H9 (cell line): ENCODE measurements at regions not wholly inside any gene's neighbourhood (a gene's known extent, or its start where the extent isn't known, plus 50 kb on each side); places are given as distances from the start of the nearest gene placed in this dataset.

Experiments used
- DNase-seq: peaks from one replicate; pipeline ENCODE4 v3.0.0-alpha.2; 2017
- H2AFZ ChIP-seq: one replicate; pipeline ENCODE4 v1.6.1; 2013; ENCODE audit warnings: mild to moderate bottlenecking, low read length, control low read depth, moderate library complexity
- H2AK5ac ChIP-seq: 2 replicates; pipeline ENCODE4 v1.6.1; 2013; ENCODE audit warnings: low read length, control low read depth, mixed read lengths; ENCODE audit not compliant: insufficient read length
- H2BK120ac ChIP-seq: one replicate; pipeline ENCODE4 v1.6.1; 2013; ENCODE audit warnings: low read depth, mild to moderate bottlenecking, low read length, control low read depth, inconsistent platforms; ENCODE audit not compliant: poor library complexity, severe bottlenecking
- H2BK12ac ChIP-seq: 2 replicates; pipeline ENCODE4 v1.6.1; 2013; ENCODE audit warnings: low read length, control low read depth, mixed read lengths, low read depth; ENCODE audit not compliant: insufficient read length
- H2BK15ac ChIP-seq: 2 replicates; pipeline ENCODE4 v1.6.1; 2013; ENCODE audit warnings: low read depth, low read length, control low read depth
- H2BK20ac ChIP-seq: one replicate; pipeline ENCODE4 v1.6.1; 2013; ENCODE audit warnings: low read depth, mild to moderate bottlenecking, low read length, control low read depth, inconsistent platforms; ENCODE audit not compliant: poor library complexity, severe bottlenecking
- H2BK5ac ChIP-seq: 2 replicates; pipeline ENCODE4 v1.6.1; 2013; ENCODE audit warnings: low read length, control low read depth, mixed read lengths; ENCODE audit not compliant: insufficient read length
- H3K14ac ChIP-seq: 2 replicates; pipeline ENCODE4 v1.6.1; 2013; ENCODE audit warnings: low read length, control low read depth; ENCODE audit not compliant: insufficient read depth
- H3K18ac ChIP-seq: 2 replicates; pipeline ENCODE4 v1.6.1; 2013; ENCODE audit warnings: low read depth, mild to moderate bottlenecking, mixed read lengths, low read length, control low read depth; ENCODE audit not compliant: insufficient read length
- H3K23ac ChIP-seq: 2 replicates; pipeline ENCODE4 v1.6.1; 2013; ENCODE audit warnings: low read length, control low read depth, mixed read lengths, low read depth; ENCODE audit not compliant: insufficient read length
- H3K23me2 ChIP-seq: 2 replicates; pipeline ENCODE4 v1.6.1; 2013; ENCODE audit warnings: low read depth, mild to moderate bottlenecking, mixed read lengths, low read length, control low read depth; ENCODE audit not compliant: insufficient read length, poor library complexity, severe bottlenecking
- H3K27ac ChIP-seq: 2 replicates; pipeline ENCODE4 v1.5.1; 2013; ENCODE audit warnings: low read length, control low read depth, mixed read lengths, low read depth; ENCODE audit not compliant: insufficient read length
- H3K27me3 ChIP-seq: 2 replicates; pipeline ENCODE4 v1.6.1; 2013; ENCODE audit warnings: low read length, control low read depth, inconsistent platforms; ENCODE audit not compliant: insufficient read depth
- H3K4ac ChIP-seq: 2 replicates; pipeline ENCODE4 v1.6.1; 2013; ENCODE audit warnings: low read depth, mild to moderate bottlenecking, control low read depth, inconsistent platforms, low read length, moderate library complexity
- H3K4me1 ChIP-seq: 2 replicates; pipeline ENCODE4 v1.6.1; 2013; ENCODE audit warnings: low read length, control low read depth, inconsistent platforms; ENCODE audit not compliant: insufficient read depth
- H3K4me2 ChIP-seq: 2 replicates; pipeline ENCODE4 v1.6.1; 2013; ENCODE audit warnings: low read length, control low read depth, mixed read lengths; ENCODE audit not compliant: insufficient read length, insufficient read depth
- H3K56ac ChIP-seq: 2 replicates; pipeline ENCODE4 v1.6.1; 2013; ENCODE audit warnings: low read depth, mild to moderate bottlenecking, mixed read lengths, low read length, control low read depth; ENCODE audit not compliant: insufficient read length
- H3K79me1 ChIP-seq: 2 replicates; pipeline ENCODE4 v1.6.1; 2013; ENCODE audit warnings: low read depth, mild to moderate bottlenecking, moderate library complexity, low read length, control low read depth, inconsistent platforms; ENCODE audit not compliant: insufficient read depth, poor library complexity, severe bottlenecking
- H3K79me2 ChIP-seq: 2 replicates; pipeline ENCODE4 v1.6.1; 2013; ENCODE audit warnings: low read length, control low read depth, inconsistent platforms; ENCODE audit not compliant: insufficient read depth
- H3K9ac ChIP-seq: 2 replicates; pipeline ENCODE4 v1.6.1; 2013; ENCODE audit warnings: low read length, control low read depth, mixed read lengths; ENCODE audit not compliant: insufficient read length; ENCODE audit errors: extremely low read depth
- H3K9me3 ChIP-seq: one replicate; pipeline ENCODE4 v1.6.1; 2013; ENCODE audit warnings: low read depth, low read length, inconsistent platforms; ENCODE audit not compliant: control insufficient read depth
- H3T11ph ChIP-seq: one replicate; pipeline ENCODE4 v1.6.1; 2013; ENCODE audit warnings: mild to moderate bottlenecking, low read length, control low read depth, inconsistent platforms
- H4K20me1 ChIP-seq: one replicate; pipeline ENCODE4 v1.6.1; 2013; ENCODE audit not compliant: control insufficient read depth, insufficient read length, insufficient read depth
- H4K5ac ChIP-seq: 2 replicates; pipeline ENCODE4 v1.6.1; 2013; ENCODE audit warnings: low read depth, mild to moderate bottlenecking, mixed read lengths, low read length, control low read depth; ENCODE audit not compliant: insufficient read length
- H4K8ac ChIP-seq: replicated peaks from 2 replicates; pipeline ENCODE4 v1.6.1; 2013; ENCODE audit warnings: low read length, control low read depth, mixed read lengths, low read depth; ENCODE audit not compliant: insufficient read length
- H4K91ac ChIP-seq: 2 replicates; pipeline ENCODE4 v1.6.1; 2013; ENCODE audit warnings: low read depth, mild to moderate bottlenecking, moderate library complexity, mixed read lengths, low read length, control low read depth; ENCODE audit not compliant: insufficient read length
- H3K27ac Mint-ChIP-seq, 3 experiments: 2 replicates in 2 of 3; 3 replicates in 1 of 3; pipeline ENCODE4 v1.8.0; 2020 to 2021; ENCODE audit warnings: mixed read lengths in 3 of 3, mild to moderate bottlenecking in 1 of 3, moderate library complexity in 1 of 3
- H3K27me3 Mint-ChIP-seq: 2 replicates; pipeline ENCODE4 v1.8.0; 2021; ENCODE audit warnings: low read depth, mild to moderate bottlenecking, moderate library complexity, mixed read lengths
- H3K36me3 Mint-ChIP-seq, 3 experiments: 2 replicates in 2 of 3; 3 replicates in 1 of 3; pipeline ENCODE4 v1.8.0; 2020 to 2021; ENCODE audit warnings: low read depth in 3 of 3, mixed read lengths in 3 of 3; ENCODE audit not compliant: insufficient read depth in 1 of 3
- H3K4me1 Mint-ChIP-seq, 2 experiments: 2 replicates each; pipeline ENCODE4 v1.8.0; 2020; ENCODE audit warnings: mixed read lengths in 2 of 2
- H3K4me3 Mint-ChIP-seq, 2 experiments: 2 replicates in 1 of 2; 3 replicates in 1 of 2; pipeline ENCODE4 v1.8.0; 2020 to 2021; ENCODE audit warnings: mild to moderate bottlenecking in 2 of 2, mixed read lengths in 2 of 2, moderate library complexity in 1 of 2
- H3K9me3 Mint-ChIP-seq, 2 experiments: 2 replicates in 1 of 2; 3 replicates in 1 of 2; pipeline ENCODE4 v1.8.0; 2020; ENCODE audit warnings: mild to moderate bottlenecking in 2 of 2, mixed read lengths in 2 of 2, moderate library complexity in 1 of 2
- WGBS: extraction: QIAGEN DNeasy Blood & Tissue Kit; methylation state at CpG from one replicate; pipeline ENCODE4 v1.1.7; 2013; ENCODE audit warnings: missing lambda C conversion rate, low lambda C conversion rate, mixed read lengths; ENCODE audit not compliant: insufficient read length; ENCODE audit errors: extremely low coverage; 5-methylcytosine and 5-hydroxymethylcytosine counted together
- TF ChIP-seq, protein P1 (sequence below): fragments of 200-600 bp; sonication (generic); conservative IDR thresholded peaks from 3 replicates; pipeline ENCODE4 v1.8.0; 2021; ENCODE audit warnings: antibody characterized with exemption, mild to moderate bottlenecking

GRCh38 chr7:17679458-17679857 is 260.8 kb downstream of the SNX13 start:
- no peak for DNase-seq

More at GRCh38 chr7:17679458-17679857, 260.8 kb downstream of the SNX13 start:
- Mint-ChIP-seq H3K4me1 (peaks cover 2 to 7% of the 10 kb centered on the region in 2 experiments; a peak in 2 of 4 replicates), H3K9me3 (no peaks in the 10 kb centered on the region), H3K4me3 (no peak overlapping the region), H3K27ac (no peak overlapping the region), H3K27me3 (no peaks in the 10 kb centered on the region), H3K36me3 (no peaks in the 10 kb centered on the region)
- H3K9me3 ChIP-seq: no peaks in the 10 kb centered on the region
- H2AK5ac ChIP-seq: no peak overlapping the region
- no peak overlapping the region for H3K23ac ChIP-seq
- H3K14ac ChIP-seq: no peak overlapping the region
- H4K91ac ChIP-seq: no peak overlapping the region
- H4K8ac ChIP-seq: no peak overlapping the region
- no peak overlapping the region for H2BK20ac ChIP-seq
- no peaks in the 10 kb centered on the region for H3K79me2 ChIP-seq
- H3K4ac ChIP-seq: no peak overlapping the region
- H3K27me3 ChIP-seq: no peaks in the 10 kb centered on the region
- H3K9ac ChIP-seq: no peak overlapping the region
- H3K56ac ChIP-seq: no peak overlapping the region
- no peak overlapping the region for H2BK15ac ChIP-seq
- no peak overlapping the region for H2BK5ac ChIP-seq
- H3K23me2 ChIP-seq: no peaks in the 10 kb centered on the region
- no peak overlapping the region for H2BK12ac ChIP-seq
- H3T11ph ChIP-seq: no peak overlapping the region
- no peak overlapping the region for H2AFZ ChIP-seq
- no peaks in the 10 kb centered on the region for H3K4me1 ChIP-seq
- H4K20me1 ChIP-seq: no peaks in the 10 kb centered on the region
- TF ChIP-seq, protein P1, sequence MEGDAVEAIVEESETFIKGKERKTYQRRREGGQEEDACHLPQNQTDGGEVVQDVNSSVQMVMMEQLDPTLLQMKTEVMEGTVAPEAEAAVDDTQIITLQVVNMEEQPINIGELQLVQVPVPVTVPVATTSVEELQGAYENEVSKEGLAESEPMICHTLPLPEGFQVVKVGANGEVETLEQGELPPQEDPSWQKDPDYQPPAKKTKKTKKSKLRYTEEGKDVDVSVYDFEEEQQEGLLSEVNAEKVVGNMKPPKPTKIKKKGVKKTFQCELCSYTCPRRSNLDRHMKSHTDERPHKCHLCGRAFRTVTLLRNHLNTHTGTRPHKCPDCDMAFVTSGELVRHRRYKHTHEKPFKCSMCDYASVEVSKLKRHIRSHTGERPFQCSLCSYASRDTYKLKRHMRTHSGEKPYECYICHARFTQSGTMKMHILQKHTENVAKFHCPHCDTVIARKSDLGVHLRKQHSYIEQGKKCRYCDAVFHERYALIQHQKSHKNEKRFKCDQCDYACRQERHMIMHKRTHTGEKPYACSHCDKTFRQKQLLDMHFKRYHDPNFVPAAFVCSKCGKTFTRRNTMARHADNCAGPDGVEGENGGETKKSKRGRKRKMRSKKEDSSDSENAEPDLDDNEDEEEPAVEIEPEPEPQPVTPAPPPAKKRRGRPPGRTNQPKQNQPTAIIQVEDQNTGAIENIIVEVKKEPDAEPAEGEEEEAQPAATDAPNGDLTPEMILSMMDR: no peak
- H3K4me2 ChIP-seq: no peak overlapping the region
- H3K18ac ChIP-seq: no peak overlapping the region
- no peaks in the 10 kb centered on the region for H3K79me1 ChIP-seq
- H2BK120ac ChIP-seq: no peak overlapping the region
- no peak overlapping the region for H3K27ac ChIP-seq
- H4K5ac ChIP-seq: no peak overlapping the region
- no CpG with 5 or more reads among the region's 4 CpGs for WGBS
